Psoas muscle (tissue), 7 donors: ENCODE measurements at regions not wholly inside any gene's neighbourhood (a gene's known extent, or its start where the extent isn't known, plus 50 kb on each side); places are given as distances from the start of the nearest gene placed in this dataset.

Experiments used
- ATAC-seq, 4 donors: fragments of 200-7000 bp; cut with Tn5 transposase; one replicate each; pipeline ENCODE4 v1.9.1; 2020; ENCODE audit warnings: moderate library complexity in 3 of 4, mild to moderate bottlenecking in 2 of 4
- DNase-seq, 2 donors: peaks; one replicate each; pipeline ENCODE4 v3.0.0-alpha.2; 2020
- H3K27ac ChIP-seq: fragments of 200-600 bp; one replicate; pipeline ENCODE4 v1.8.0; 2022
- H3K27me3 ChIP-seq, 3 donors: fragments of 200-600 bp in 1 of 3; one replicate each; pipeline versions ENCODE4 v1.6.1 to v1.8.0; 2013 to 2022; ENCODE audit warnings: low read length in 2 of 3, mild to moderate bottlenecking in 2 of 3, moderate library complexity in 1 of 3; ENCODE audit not compliant: insufficient read depth in 3 of 3
- H3K36me3 ChIP-seq, 2 donors: fragments of 200-600 bp in 1 of 2; one replicate each; pipeline versions ENCODE4 v1.6.1 to v1.8.0; 2013 to 2022; ENCODE audit warnings: low read depth in 1 of 2, mild to moderate bottlenecking in 1 of 2, moderate library complexity in 1 of 2; ENCODE audit not compliant: insufficient read depth in 1 of 2
- H3K4me1 ChIP-seq: fragments of 200-600 bp; one replicate; pipeline ENCODE4 v1.8.0; 2022
- H3K4me3 ChIP-seq: fragments of 200-600 bp; one replicate; pipeline ENCODE4 v1.8.0; 2022; ENCODE audit warnings: mild to moderate bottlenecking
- H3K9me3 ChIP-seq: fragments of 200-600 bp; one replicate; pipeline ENCODE4 v1.8.0; 2022
- CTCF ChIP-seq: fragments of 200-600 bp; IDR thresholded peaks from one replicate; pipeline ENCODE4 v1.8.0; 2022; ENCODE audit warnings: antibody characterized with exemption
- WGBS, 3 donors: extraction: QIAGEN DNeasy Blood & Tissue Kit; methylation state at CpG; one replicate each; pipeline versions ENCODE4 v1.1.6 to v1.1.7; 2013; 5-methylcytosine and 5-hydroxymethylcytosine counted together
- intact Hi-C, 2 donors: fragments of 100-400 bp; cut with DNase I; formaldehyde crosslinking; loops; one replicate each; pipeline versions ENCODE4 v1.11.0 to v1.14.2; 2022
- donor health status: healthy with polysubstance abuse.
- donor health status: DM: no; HTN: no; CAD: no; lungs with moderate emphysema.
- donor health status: Bipolar disorder and iron deficiency.
- donor health status: healthy.
- donor health status: DM: yes; HTN: yes; CAD: no.
- donor health status: DM: no; HTN: no; CAD: no.
- donor health status: DM: yes; HTN: yes; CAD: no.

- Histone ChIP-seq H3K9me3 (no peaks in the 10 kb centered on the region), H3K27me3 (peaks cover 0 to 14% (median 5%) of the 10 kb centered on the region in 3 donors), H3K4me1 (no peaks in the 10 kb centered on the region), H3K27ac (no peak overlapping the region), H3K4me3 (no peak overlapping the region), H3K36me3 (no peaks in the 10 kb centered on the region)
- DNase-seq (no peak), ATAC-seq (no peak)
- intact Hi-C loops, result no loop called here
- TF ChIP-seq CTCF, result no peak
- 34 to 49% (median 39%) methylated on average over 10 of the region's 10 CpGs for WGBS, 3 donors
Measured at GRCh38 chr20:58568126-58568482, 52.9 kb upstream of the APCDD1L start.

- H3K27ac ChIP-seq, result no peak overlapping the region
- no peak for ATAC-seq
- WGBS, 3 donors, result 93 to 94% (median 93%) methylated on average over 13 of the region's 13 CpGs
- no peak overlapping the region for H3K4me3 ChIP-seq
- H3K4me1 ChIP-seq, result no peaks in the 10 kb centered on the region
- peaks cover 0 to 14% (median 5%) of the 10 kb centered on the region in 3 donors for H3K27me3 ChIP-seq
- H3K36me3 ChIP-seq, result no peaks in the 10 kb centered on the region
- intact Hi-C loops, result no loop called here
- H3K9me3 ChIP-seq, result no peaks in the 10 kb centered on the region
- no peak for TF ChIP-seq CTCF
- no peak for DNase-seq
Measured at GRCh38 chr20:58567437-58567836, 52.2 kb upstream of the APCDD1L start.

DNA sequence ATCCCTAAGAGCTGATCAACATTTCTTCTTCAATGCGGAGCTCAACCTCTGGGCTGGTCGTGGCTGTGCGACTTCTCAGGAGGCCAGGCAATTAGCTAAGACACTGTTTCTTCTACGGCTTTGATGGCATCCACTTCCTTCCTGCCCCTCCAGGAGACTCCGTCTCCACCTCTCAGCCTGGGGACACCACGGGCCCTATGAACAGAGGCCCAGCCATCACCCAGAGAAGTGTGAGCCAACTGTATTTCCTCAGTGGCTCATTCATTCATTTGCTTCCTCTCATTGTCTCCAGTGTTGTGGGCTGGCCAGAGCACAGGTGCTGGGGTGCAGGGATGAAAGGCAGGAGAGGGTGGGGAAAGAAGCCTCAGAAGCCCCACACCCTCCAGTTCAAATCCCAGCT is 51.8 kb upstream of the APCDD1L start:
- no peak for TF ChIP-seq CTCF
- no peak overlapping the region for H3K4me3 ChIP-seq
- no peaks in the 10 kb centered on the region for H3K9me3 ChIP-seq
- ATAC-seq (no peak), DNase-seq (no peak)
- intact Hi-C loops, result no loop called here
- no peaks in the 10 kb centered on the region for H3K4me1 ChIP-seq
- no peak overlapping the region for H3K27ac ChIP-seq
- no peaks in the 10 kb centered on the region for H3K36me3 ChIP-seq
- 58 to 81% (median 79%) methylated on average over 6 of the region's 6 CpGs for WGBS, 3 donors
- peaks cover 0 to 14% (median 5%) of the 10 kb centered on the region in 3 donors for H3K27me3 ChIP-seq

GRCh38 chr20:58565461-58566175 is 50.4 kb upstream of the APCDD1L start:
- ATAC-seq, result no peak
- 92 to 97% (median 95%) methylated on average over 13 of the region's 13 CpGs for WGBS, 3 donors
- H3K9me3 ChIP-seq, result no peaks in the 10 kb centered on the region
- intact Hi-C loops, result no loop called here
- peaks cover 0 to 14% (median 5%) of the 10 kb centered on the region in 3 donors for H3K27me3 ChIP-seq
- H3K4me1 ChIP-seq, result no peaks in the 10 kb centered on the region
- TF ChIP-seq CTCF, result no peak
- H3K4me3 ChIP-seq, result no peak overlapping the region
- no peak for DNase-seq
- no peak overlapping the region for H3K27ac ChIP-seq
- H3K36me3 ChIP-seq, result no peaks in the 10 kb centered on the region
